ENCODE measurements at regions not wholly inside any gene's neighbourhood (a gene's known extent, or its start where the extent isn't known, plus 50 kb on each side); places are given as distances from the start of the nearest gene placed in this dataset.

GRCh38 chr5:15354021-15354420 is 146.0 kb upstream of the FBXL7 start (continued):
- TF ChIP-seq CHD7 (IDR thresholded peaks at IDR 0.05; ENCODE audit: low read depth, low read length) (no peak), VEZF1 (CRISPR knock-in tag; IDR thresholded peaks at IDR 0.05) (no peak), TFAP4 (CRISPR knock-in tag; IDR thresholded peaks at IDR 0.05; ENCODE audit: borderline replicate concordance) (no peak), ZC3H11A (IDR thresholded peaks at IDR 0.05; ENCODE audit: low read depth, low read length) (no peak), RAD21 (CRISPR knock-in tag; conservative IDR thresholded peaks at IDR 0.05 in 1 of 2, IDR thresholded peaks at IDR 0.05 in 1 of 2) (no peak), TARDBP (IDR thresholded peaks at IDR 0.05) (no peak), ELF1 (tag; IDR thresholded peaks at IDR 0.05) (no peak), DDX20 (tag; IDR thresholded peaks at IDR 0.05; ENCODE audit: low read depth) (no peak), CEBPG (CRISPR knock-in tag; IDR thresholded peaks at IDR 0.05) (no peak), CEBPG (tag; conservative IDR thresholded peaks at IDR 0.05 in 1 of 2, IDR thresholded peaks at IDR 0.05 in 1 of 2) (no peak), DNMT1 (IDR thresholded peaks at IDR 0.05) (no peak)

Data from K562 (cell line).